GM12878 (cell line): ENCODE measurements at regions not wholly inside any gene's neighbourhood (a gene's known extent, or its start where the extent isn't known, plus 50 kb on each side); places are given as distances from the start of the nearest gene placed in this dataset.

ENCODE experiments used
- ATAC-seq: fragments of 200-7000 bp; cut with Tn5 transposase; 3 replicates; pipeline ENCODE4 v1.9.1; 2020; ENCODE audit warnings: mild to moderate bottlenecking, moderate library complexity
- BruUV-seq: library from RNA; stranded (reverse); fragments of 400-500 nt; replicated peaks from 2 replicates; lab custom pipeline; 2021; lab: Mats Ljungman, UMichigan
- CTCF ChIA-PET: fragments of 300-600 bp; sonication (Branson Sonifier 250); formaldehyde crosslinking; extraction: SDS; loops from one replicate; lab custom pipeline; 2021; ENCODE audit warnings: inconsistent platforms; lab: Yijun Ruan, JAX
- POLR2A ChIA-PET: fragments of 350-600 bp; formaldehyde crosslinking; extraction: SDS; loops from one replicate; lab custom pipeline; 2021; ENCODE audit warnings: inconsistent platforms; lab: Charles Lee
- RAD21 ChIA-PET: fragments of 300-600 bp; sonication (Branson Sonifier 250); formaldehyde crosslinking; loops from one replicate; lab custom pipeline; 2023; ENCODE audit warnings: antibody characterized with exemption; ENCODE audit not compliant: unreplicated experiment; lab: Charles Lee
- SMC1A ChIA-PET: fragments of 300-600 bp; sonication (Branson Sonifier 250); formaldehyde crosslinking; loops from one replicate; lab custom pipeline; 2023; ENCODE audit not compliant: unreplicated experiment, uncharacterized antibody; lab: Charles Lee
- DNase-seq: peaks from one replicate; pipeline ENCODE4 v3.0.0-alpha.2; 2011; ENCODE audit warnings: low read depth, low spot score
- FAIRE-seq: peaks from 3 replicates; lab custom pipeline; 2011; peaks lifted over from hg19 to GRCh38; lab: Jason Lieb, UNC
- H2AFZ ChIP-seq: 2 replicates; pipeline ENCODE4 v1.6.0; 2011; ENCODE audit warnings: low read depth, low read length, control low read depth; ENCODE audit not compliant: control insufficient read depth
- H3K27ac ChIP-seq: 2 replicates; pipeline ENCODE4 v1.5.1; 2011; ENCODE audit warnings: control low read depth; ENCODE audit not compliant: control insufficient read depth, insufficient read depth
- H3K27me3 ChIP-seq, 2 experiments: replicated peaks in 1 of 2; 2 replicates each; pipeline versions ENCODE4 v1.6.0 to v1.6.1; 2011; ENCODE audit warnings: low read length in 1 of 2; ENCODE audit not compliant: control insufficient read depth in 2 of 2, insufficient read depth in 2 of 2
- H3K36me3 ChIP-seq, 2 experiments: 2 replicates each; pipeline ENCODE4 v1.5.1; 2011; ENCODE audit warnings: low read length in 1 of 2; ENCODE audit not compliant: control insufficient read depth in 2 of 2, insufficient read depth in 2 of 2
- H3K4me1 ChIP-seq: 2 replicates; pipeline ENCODE4 v1.6.1; 2011; ENCODE audit warnings: mild to moderate bottlenecking, low read length, moderate library complexity, mixed read lengths; ENCODE audit not compliant: control insufficient read depth, insufficient read depth
- H3K4me2 ChIP-seq: 2 replicates; pipeline ENCODE4 v1.6.0; 2011; ENCODE audit warnings: control low read depth; ENCODE audit not compliant: control insufficient read depth, insufficient read depth
- H3K4me3 ChIP-seq: fragments of 200-600 bp; sonication (generic); 2 replicates; pipeline ENCODE4 v1.5.1; 2016
- H3K79me2 ChIP-seq: 2 replicates; pipeline ENCODE4 v1.6.0; 2011; ENCODE audit warnings: low read length; ENCODE audit not compliant: control insufficient read depth, insufficient read depth
- H3K9ac ChIP-seq: 2 replicates; pipeline ENCODE4 v1.8.0; 2011; ENCODE audit warnings: low read length, control low read depth, mixed read lengths; ENCODE audit not compliant: control insufficient read depth, insufficient read depth
- H3K9me3 ChIP-seq: replicated peaks from 3 replicates; pipeline ENCODE4 v1.5.1; 2011; ENCODE audit warnings: mild to moderate bottlenecking, low read length; ENCODE audit not compliant: control insufficient read depth, insufficient read depth
- H4K20me1 ChIP-seq: 2 replicates; pipeline ENCODE4 v1.6.0; 2011; ENCODE audit not compliant: control insufficient read depth, insufficient read depth
- ASH2L ChIP-seq: fragments of 300-600, 200-600 bp; sonication (generic); IDR thresholded peaks from 2 replicates; pipeline ENCODE4 v1.6.1; 2017; ENCODE audit warnings: low read depth, mild to moderate bottlenecking, borderline replicate concordance
- CHD1 ChIP-seq: IDR thresholded peaks from 2 replicates; pipeline ENCODE4 v1.6.1; 2012; ENCODE audit warnings: low read depth, low read length, improper control_type of control experiment
- HCFC1 ChIP-seq: fragments of 150-350 bp; IDR thresholded peaks from 2 replicates; pipeline ENCODE4 v1.6.1; 2014; ENCODE audit warnings: low read length
- MAX ChIP-seq: IDR thresholded peaks from 2 replicates; pipeline ENCODE4 v1.6.1; 2012; ENCODE audit warnings: low read depth, low read length, improper control_type of control experiment
- MTA3 ChIP-seq: IDR thresholded peaks from 2 replicates; pipeline ENCODE4 v1.6.1; 2012; ENCODE audit warnings: low read length, inconsistent platforms, borderline replicate concordance
- MYC ChIP-seq: IDR thresholded peaks from 2 replicates; pipeline ENCODE4 v1.6.1; 2011; ENCODE audit warnings: mild to moderate bottlenecking, low read length, moderate library complexity, inconsistent platforms; ENCODE audit not compliant: insufficient read depth, insufficient replicate concordance, insufficient read length, severe bottlenecking
- NFYB ChIP-seq: IDR thresholded peaks from 2 replicates; pipeline ENCODE4 v1.6.1; 2011; ENCODE audit warnings: low read depth, mild to moderate bottlenecking, low read length, improper control_type of control experiment, moderate library complexity; ENCODE audit not compliant: insufficient read depth
- RAD21 ChIP-seq: IDR thresholded peaks from 2 replicates; pipeline ENCODE4 v1.6.1; 2011; ENCODE audit warnings: mild to moderate bottlenecking, low read depth, low read length, moderate library complexity; ENCODE audit not compliant: insufficient read depth
- SUZ12 ChIP-seq: fragments of 200-600 bp; sonication (generic); IDR thresholded peaks from one replicate; pipeline ENCODE4 v1.6.1; 2018; ENCODE audit warnings: antibody characterized with exemption, mild to moderate bottlenecking; ENCODE audit not compliant: unreplicated experiment
- USF1 ChIP-seq: IDR thresholded peaks from 2 replicates; pipeline ENCODE4 v1.6.1; 2011; ENCODE audit warnings: borderline replicate concordance, low read depth, mild to moderate bottlenecking, moderate library complexity, mixed read lengths, low read length; ENCODE audit not compliant: insufficient read depth; ENCODE audit errors: extremely low read length
- WRNIP1 ChIP-seq: IDR thresholded peaks from 2 replicates; pipeline ENCODE4 v1.6.1; 2011; ENCODE audit warnings: low read depth, low read length, improper control_type of control experiment, borderline replicate concordance
- ZNF207 ChIP-seq: fragments of 450-650 bp; IDR thresholded peaks from 2 replicates; pipeline ENCODE4 v1.6.1; 2014; ENCODE audit warnings: antibody characterized with exemption, mild to moderate bottlenecking, borderline replicate concordance
- ZNF384 ChIP-seq: IDR thresholded peaks from 2 replicates; pipeline ENCODE4 v1.6.1; 2012; ENCODE audit warnings: low read depth, mild to moderate bottlenecking, low read length, improper control_type of control experiment, borderline replicate concordance
- ZNF592 ChIP-seq: fragments of 450-650 bp; IDR thresholded peaks from 2 replicates; pipeline ENCODE4 v1.6.1; 2017; ENCODE audit warnings: mild to moderate bottlenecking, moderate library complexity
- WGBS: methylation state at CpG from one replicate; pipeline ENCODE4 v1.1.6; 2016; ENCODE audit warnings: low lambda C conversion rate; ENCODE audit not compliant: insufficient replicate concordance, insufficient coverage; ENCODE audit errors: missing lambda C conversion rate; 5-methylcytosine and 5-hydroxymethylcytosine counted together
- in situ Hi-C: fragments of 300-500 bp; cut with MboI; formaldehyde crosslinking; loops from 9 replicates; pipeline ENCODE4 v1.14.3; 2018; ENCODE audit warnings: mixed read lengths
- intact Hi-C: fragments of 100-400 bp; cut with micrococcal nuclease; formaldehyde crosslinking; loops from one replicate; pipeline ENCODE4 v1.14.2; 2022; ENCODE audit not compliant: unreplicated experiment

- Histone ChIP-seq H3K4me1 (no peaks in the 10 kb centered on the region), H2AFZ (no peak overlapping the region), H3K4me3 (no peak overlapping the region)
- WGBS: 17% methylated on average over 4 of the region's 4 CpGs
- BruUV-seq: no TSS peak
- RAD21 ChIA-PET: no interaction called here
- TF ChIP-seq MTA3 (no peak), ZNF384 (no peak), ASH2L (no peak), ZNF207 (no peak), RAD21 (no peak), MAX (no peak), CHD1 (no peak), WRNIP1 (no peak)
- TF ChIP-seq, all 136 proteins: peak for 0
- Histone ChIP-seq H3K9me3 (no peaks in the 10 kb centered on the region), H3K79me2 (no peaks in the 10 kb centered on the region), H4K20me1 (no peaks in the 10 kb centered on the region), H3K27me3 (no peaks in the 10 kb centered on the region), H3K27ac (no peak overlapping the region), H3K4me2 (no peak overlapping the region), H3K36me3 (no peaks in the 10 kb centered on the region), H3K9ac (no peak overlapping the region)
- POLR2A ChIA-PET: no interaction called here
- SMC1A ChIA-PET: no interaction called here
- CTCF ChIA-PET: no interaction called here
- FAIRE-seq: no peak
- in situ Hi-C loops: no loop called here
- intact Hi-C loops: no loop called here
- no peak for DNase-seq
- ATAC-seq: no peak
Observed at GRCh38 chr10:4384245-4384644, 441.8 kb upstream of the AKR1E2 start.

DNA sequence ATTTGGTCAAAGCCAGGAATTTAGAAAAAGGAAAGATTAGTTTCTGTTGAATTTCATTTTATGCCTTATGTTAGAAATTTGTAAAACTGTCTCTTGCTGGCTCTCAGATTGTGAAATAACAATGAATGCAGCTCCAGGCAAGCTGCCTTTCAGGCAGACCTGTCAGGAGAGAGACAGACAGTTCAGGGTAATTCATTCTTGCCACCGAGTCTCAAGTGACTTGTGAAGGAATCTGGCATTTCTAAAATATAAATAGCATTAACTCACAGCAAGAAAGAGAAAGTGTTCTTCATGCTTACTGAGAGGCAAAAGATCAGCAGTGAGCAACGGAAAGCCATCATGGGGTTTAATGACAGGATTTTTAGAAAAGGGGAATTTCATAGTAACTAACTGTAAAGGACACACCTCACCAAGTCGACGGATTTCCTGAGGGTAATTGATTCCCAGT, 442.3 kb upstream of the AKR1E2 start:
- intact Hi-C loops (no loop called here), in situ Hi-C loops (no loop called here)
- ChIA-PET POLR2A (no interaction called here), SMC1A (no interaction called here), RAD21 (no interaction called here), CTCF (no interaction called here)
- Histone ChIP-seq H3K36me3 (no peaks in the 10 kb centered on the region), H3K9ac (no peak overlapping the region), H3K9me3 (no peaks in the 10 kb centered on the region), H2AFZ (no peak overlapping the region), H3K27ac (no peak overlapping the region), H3K4me3 (no peak overlapping the region), H3K4me1 (no peaks in the 10 kb centered on the region), H4K20me1 (no peaks in the 10 kb centered on the region), H3K27me3 (no peaks in the 10 kb centered on the region), H3K79me2 (no peaks in the 10 kb centered on the region), H3K4me2 (no peak overlapping the region)
- ATAC-seq: no peak
- no peak for FAIRE-seq
- BruUV-seq: no TSS peak
- 9% methylated on average over 4 of the region's 4 CpGs for WGBS
- no peak for DNase-seq
- no peak for TF ChIP-seq USF1
- no peak for TF ChIP-seq MYC
- TF ChIP-seq ZNF592: no peak
- no peak for TF ChIP-seq NFYB
- no peak for TF ChIP-seq SUZ12
- TF ChIP-seq HCFC1: no peak
